B cell (primary cell): ENCODE measurements at regions not wholly inside any gene's neighbourhood (a gene's known extent, or its start where the extent isn't known, plus 50 kb on each side); places are given as distances from the start of the nearest gene placed in this dataset.

Source experiments
- ATAC-seq: fragments of 200-7000 bp; cut with Tn5 transposase; one replicate; pipeline ENCODE4 v1.10.0; 2021; ENCODE audit warnings: low read depth, mild to moderate bottlenecking, moderate number of reproducible peaks, moderate library complexity
- CTCF ChIA-PET: fragments of 350-600 bp; sonication (Branson Sonifier 250); formaldehyde crosslinking; loops from one replicate; lab custom pipeline; 2021; ENCODE audit warnings: antibody characterized with exemption, inconsistent platforms; lab: Charles Lee
- POLR2A ChIA-PET: fragments of 350-600 bp; sonication (Branson Sonifier 250); formaldehyde crosslinking; loops from one replicate; lab custom pipeline; 2021; ENCODE audit warnings: antibody characterized with exemption; lab: Charles Lee
- DNase-seq: peaks from one replicate; pipeline ENCODE4 v3.0.0; 2013
- H2AFZ ChIP-seq: 2 replicates; pipeline ENCODE4 v1.6.1; 2012; ENCODE audit warnings: mild to moderate bottlenecking, low read depth, low read length; ENCODE audit not compliant: insufficient read depth, poor library complexity, severe bottlenecking
- H3K27ac ChIP-seq, 2 donors: 1 replicate in 1 of 2; 2 replicates in 1 of 2; pipeline ENCODE4 v1.5.1; 2012 to 2013; ENCODE audit warnings: low read length in 2 of 2, mild to moderate bottlenecking in 2 of 2, moderate library complexity in 1 of 2
- H3K27me3 ChIP-seq, 4 experiments: fragments of 200-600 bp in 1 of 4; sonication (generic) in 1 of 4; replicated peaks in 1 of 4; 1 replicate in 2 of 4; 2 replicates in 2 of 4; pipeline versions ENCODE4 v1.6.1 to v1.7.0; 2013 to 2016; ENCODE audit warnings: low read length in 3 of 4, mild to moderate bottlenecking in 2 of 4, mixed read lengths in 1 of 4, moderate library complexity in 1 of 4; ENCODE audit not compliant: insufficient read depth in 4 of 4, control insufficient read depth in 3 of 4; ENCODE audit errors: control extremely low read depth in 1 of 4
- H3K36me3 ChIP-seq, 2 experiments: replicated peaks in 1 of 2; 1 replicate in 1 of 2; 2 replicates in 1 of 2; pipeline versions ENCODE4 v1.6.1 to v1.7.1; 2013; ENCODE audit warnings: low read length in 1 of 2; ENCODE audit not compliant: insufficient read depth in 2 of 2, control insufficient read depth in 1 of 2; ENCODE audit errors: control extremely low read depth in 1 of 2, extremely low read depth in 1 of 2
- H3K4me1 ChIP-seq, 2 donors: fragments of 200-600 bp in 1 of 2; sonication (generic) in 1 of 2; 1 replicate in 1 of 2; 2 replicates in 1 of 2; pipeline versions ENCODE4 v1.5.1 to v1.6.1; 2013 to 2017; ENCODE audit warnings: low read length in 2 of 2; ENCODE audit not compliant: control insufficient read depth in 2 of 2, insufficient read depth in 2 of 2
- H3K4me2 ChIP-seq: replicated peaks from 2 replicates; pipeline ENCODE3; 2012; ENCODE audit warnings: mild to moderate bottlenecking, low read depth, low read length; ENCODE audit not compliant: poor library complexity, severe bottlenecking
- H3K4me3 ChIP-seq, 5 experiments: fragments of 200-600 bp in 1 of 5; sonication (generic) in 1 of 5; 1 replicate in 3 of 5; 2 replicates in 2 of 5; pipeline versions ENCODE4 v1.5.1 to v1.7.0; 2011 to 2016; ENCODE audit warnings: low read length in 4 of 5, mild to moderate bottlenecking in 4 of 5, low read depth in 2 of 5, control low read depth in 1 of 5, moderate library complexity in 1 of 5; ENCODE audit not compliant: insufficient read depth in 1 of 5; ENCODE audit errors: control extremely low read depth in 1 of 5, extremely low read depth in 1 of 5
- H3K79me2 ChIP-seq: fragments of 200-600 bp; sonication (generic); one replicate; pipeline ENCODE4 v1.6.0; 2016; ENCODE audit warnings: low read length; ENCODE audit not compliant: control insufficient read depth, insufficient read depth
- H3K9ac ChIP-seq: fragments of 200-600 bp; sonication (generic); 2 replicates; pipeline ENCODE4 v1.6.1; 2017; ENCODE audit warnings: mild to moderate bottlenecking, low read length, moderate library complexity
- H3K9me3 ChIP-seq, 3 donors: one replicate each; pipeline versions ENCODE4 v1.6.1 to v1.7.1; 2013; ENCODE audit warnings: low read length in 2 of 3; ENCODE audit not compliant: control insufficient read depth in 2 of 3, insufficient read depth in 1 of 3; ENCODE audit errors: control extremely low read depth in 1 of 3
- H4K20me1 ChIP-seq: 2 replicates; pipeline ENCODE4 v1.6.0; 2012; ENCODE audit warnings: mild to moderate bottlenecking, low read length; ENCODE audit not compliant: insufficient read depth, control insufficient read depth, poor library complexity, severe bottlenecking
- H3K27ac Mint-ChIP-seq: one replicate; pipeline ENCODE4 v1.8.0; 2021; ENCODE audit warnings: mixed read lengths
- H3K27me3 Mint-ChIP-seq: one replicate; pipeline ENCODE4 v1.8.0; 2021; ENCODE audit warnings: mixed read lengths
- H3K4me1 Mint-ChIP-seq: one replicate; pipeline ENCODE4 v1.8.0; 2021; ENCODE audit warnings: mixed read lengths
- H3K4me3 Mint-ChIP-seq: one replicate; pipeline ENCODE4 v1.8.0; 2021; ENCODE audit warnings: mixed read lengths
- H3K9me3 Mint-ChIP-seq: one replicate; pipeline ENCODE4 v1.8.0; 2022; ENCODE audit warnings: mixed read lengths; ENCODE audit not compliant: insufficient read depth
- EZH2 ChIP-seq: IDR thresholded peaks from 2 replicates; pipeline ENCODE4 v1.6.1; 2012; ENCODE audit warnings: borderline replicate concordance, low read depth, mild to moderate bottlenecking, moderate library complexity, low read length; ENCODE audit not compliant: insufficient read depth, poor library complexity, severe bottlenecking
- intact Hi-C: fragments of 100-400 bp; cut with micrococcal nuclease; formaldehyde crosslinking; loops from one replicate; pipeline ENCODE4 v1.10.0; 2022
- TF ChIP-seq, protein P1 (sequence below): fragments of 200-600 bp; IDR thresholded peaks from one replicate; pipeline ENCODE4 v1.8.0; 2022; ENCODE audit warnings: antibody characterized with exemption, mild to moderate bottlenecking

DNA sequence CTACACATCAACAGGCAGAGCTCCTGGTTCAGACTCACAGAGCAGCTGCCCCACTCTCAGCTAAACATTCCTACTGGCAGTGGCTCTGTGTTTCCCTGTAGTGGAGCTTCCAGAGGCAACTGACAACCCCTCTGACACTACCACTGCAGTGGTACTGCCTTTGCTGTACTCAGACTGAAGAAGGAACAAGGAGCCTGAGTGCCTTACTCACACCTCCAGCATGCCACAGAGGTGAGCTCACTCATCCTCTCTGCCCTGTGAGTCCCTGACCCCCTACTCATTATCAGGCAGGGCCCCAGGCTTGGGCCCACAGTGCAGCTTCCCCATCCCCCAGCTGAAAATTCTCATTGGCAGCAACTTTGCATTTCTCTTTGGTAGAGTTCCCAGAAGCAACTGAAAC lies 240.5 kb upstream of the POF1B start:
- no peaks in the 10 kb centered on the region for H3K27me3 Mint-ChIP-seq
- ChIA-PET CTCF (no interaction called here), POLR2A (no interaction called here)
- Histone ChIP-seq H3K9ac (no peak overlapping the region), H3K4me2 (no peak overlapping the region), H2AFZ (no peak overlapping the region), H3K9me3 (no peaks in the 10 kb centered on the region), H4K20me1 (no peaks in the 10 kb centered on the region), H3K27ac (no peak overlapping the region), H3K27me3 (no peaks in the 10 kb centered on the region), H3K79me2 (no peaks in the 10 kb centered on the region), H3K4me1 (no peaks in the 10 kb centered on the region), H3K4me3 (no peak overlapping the region), H3K36me3 (no peaks in the 10 kb centered on the region)
- H3K9me3 Mint-ChIP-seq = no peaks in the 10 kb centered on the region
- DNase-seq (no peak), ATAC-seq (no peak)
- H3K4me1 Mint-ChIP-seq = no peaks in the 10 kb centered on the region
- intact Hi-C loops = loop anchor here (10.0 kb wide), 1 partner anchor 445 kb away; no protein-coding TSS in a partner anchor
- no peak overlapping the region for H3K27ac Mint-ChIP-seq
- H3K4me3 Mint-ChIP-seq = no peak overlapping the region
- no peak for TF ChIP-seq EZH2
- TF ChIP-seq, protein P1, sequence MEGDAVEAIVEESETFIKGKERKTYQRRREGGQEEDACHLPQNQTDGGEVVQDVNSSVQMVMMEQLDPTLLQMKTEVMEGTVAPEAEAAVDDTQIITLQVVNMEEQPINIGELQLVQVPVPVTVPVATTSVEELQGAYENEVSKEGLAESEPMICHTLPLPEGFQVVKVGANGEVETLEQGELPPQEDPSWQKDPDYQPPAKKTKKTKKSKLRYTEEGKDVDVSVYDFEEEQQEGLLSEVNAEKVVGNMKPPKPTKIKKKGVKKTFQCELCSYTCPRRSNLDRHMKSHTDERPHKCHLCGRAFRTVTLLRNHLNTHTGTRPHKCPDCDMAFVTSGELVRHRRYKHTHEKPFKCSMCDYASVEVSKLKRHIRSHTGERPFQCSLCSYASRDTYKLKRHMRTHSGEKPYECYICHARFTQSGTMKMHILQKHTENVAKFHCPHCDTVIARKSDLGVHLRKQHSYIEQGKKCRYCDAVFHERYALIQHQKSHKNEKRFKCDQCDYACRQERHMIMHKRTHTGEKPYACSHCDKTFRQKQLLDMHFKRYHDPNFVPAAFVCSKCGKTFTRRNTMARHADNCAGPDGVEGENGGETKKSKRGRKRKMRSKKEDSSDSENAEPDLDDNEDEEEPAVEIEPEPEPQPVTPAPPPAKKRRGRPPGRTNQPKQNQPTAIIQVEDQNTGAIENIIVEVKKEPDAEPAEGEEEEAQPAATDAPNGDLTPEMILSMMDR = no peak

DNA sequence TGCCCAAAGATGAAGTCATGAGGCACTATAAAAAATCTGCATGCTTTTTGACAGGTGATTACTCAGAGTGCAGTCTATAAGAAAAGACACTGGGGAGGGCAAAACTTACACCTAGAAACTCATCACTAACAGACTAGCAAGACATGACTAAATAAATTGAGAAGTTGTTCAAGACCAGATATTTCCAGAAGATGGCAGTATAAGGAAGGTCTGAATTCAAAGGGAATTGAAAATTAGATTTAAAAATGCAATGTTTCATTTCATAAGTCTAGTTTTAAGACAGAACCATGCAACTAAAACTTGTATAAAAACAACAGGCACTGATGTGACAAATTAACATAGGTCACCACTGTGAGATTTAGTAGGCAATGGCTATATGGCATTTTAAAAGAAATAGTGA lies 232.5 kb upstream of the POF1B start:
- no peaks in the 10 kb centered on the region for H3K4me1 ChIP-seq
- no peak overlapping the region for H3K4me3 ChIP-seq
- no peaks in the 10 kb centered on the region for H3K9me3 ChIP-seq
- H3K27ac ChIP-seq = no peak overlapping the region
- H4K20me1 ChIP-seq = no peaks in the 10 kb centered on the region
- H3K9me3 Mint-ChIP-seq = no peaks in the 10 kb centered on the region
- ChIA-PET CTCF (no interaction called here), POLR2A (no interaction called here)
- ATAC-seq (no peak), DNase-seq (peak; percentile 3)
- no peak overlapping the region for H2AFZ ChIP-seq
- no peaks in the 10 kb centered on the region for H3K27me3 ChIP-seq
- H3K4me2 ChIP-seq = no peak overlapping the region
- intact Hi-C loops = loop anchor here (10.0 kb wide), 1 partner anchor 453 kb away; no protein-coding TSS in a partner anchor
- no peaks in the 10 kb centered on the region for H3K4me1 Mint-ChIP-seq
- no peaks in the 10 kb centered on the region for H3K27me3 Mint-ChIP-seq
- TF ChIP-seq, protein P1 = peak; percentile 24
- TF ChIP-seq EZH2 = no peak
- no peaks in the 10 kb centered on the region for H3K79me2 ChIP-seq
- H3K27ac Mint-ChIP-seq = no peak overlapping the region
- H3K36me3 ChIP-seq = no peaks in the 10 kb centered on the region
- no peak overlapping the region for H3K9ac ChIP-seq
- no peak overlapping the region for H3K4me3 Mint-ChIP-seq
